Adrenal gland (tissue), 9 donors: ENCODE measurements at regions not wholly inside any gene's neighbourhood (a gene's known extent, or its start where the extent isn't known, plus 50 kb on each side); places are given as distances from the start of the nearest gene placed in this dataset.

Source experiments
- DNase-seq, 7 donors: peaks; one replicate each; pipeline ENCODE4 v3.0.0-alpha.2; 2019 to 2020
- H3K27ac ChIP-seq, 5 donors: fragments of 200-600 bp; sonication (generic) in 4 of 5; 1 replicate in 3 of 5; 2 replicates in 2 of 5; pipeline versions ENCODE4 v1.5.1 to v1.8.0; 2016 to 2020; ENCODE audit warnings: mild to moderate bottlenecking in 1 of 5
- H3K27me3 ChIP-seq: fragments of 200-600 bp; 2 replicates; pipeline ENCODE4 v1.8.0; 2021
- H3K36me3 ChIP-seq, 2 donors: fragments of 200-600 bp; replicated peaks in 1 of 2; 1 replicate in 1 of 2; 2 replicates in 1 of 2; pipeline versions ENCODE4 v1.5.1 to v1.8.0; 2018 to 2022
- H3K4me1 ChIP-seq, 2 donors: fragments of 200-600 bp; replicated peaks in 1 of 2; 1 replicate in 1 of 2; 2 replicates in 1 of 2; pipeline versions ENCODE4 v1.5.1 to v1.8.0; 2018 to 2021
- H3K4me3 ChIP-seq, 4 donors: fragments of 200-600 bp; sonication (generic) in 3 of 4; one replicate each; pipeline ENCODE4 v1.5.1; 2016 to 2018
- H3K9me3 ChIP-seq, 3 donors: fragments of 200-600 bp; sonication (generic) in 1 of 3; replicated peaks in 1 of 3; 1 replicate in 2 of 3; 2 replicates in 1 of 3; pipeline versions ENCODE4 v1.5.1 to v1.8.0; 2016 to 2021
- CTCF ChIP-seq, 6 experiments: fragments of 450-650 bp in 4 of 6; fragments of 200-600 bp in 2 of 6; sonication (generic) in 1 of 6; IDR thresholded peaks; 1 replicate in 5 of 6; 2 replicates in 1 of 6; pipeline versions ENCODE4 v1.5.1 to v1.8.0; 2016 to 2021; ENCODE audit warnings: antibody characterized with exemption in 6 of 6, mild to moderate bottlenecking in 2 of 6, moderate library complexity in 1 of 6
- POLR2A ChIP-seq, 2 donors: fragments of 450-650 bp; IDR thresholded peaks; one replicate each; pipeline ENCODE4 v1.6.1; 2017; ENCODE audit warnings: antibody characterized with exemption in 2 of 2, mild to moderate bottlenecking in 2 of 2, moderate library complexity in 1 of 2
- WGBS, 4 donors: extraction: QIAGEN DNeasy Blood & Tissue Kit in 2 of 4; methylation state at CpG; one replicate each; pipeline versions ENCODE4 v1.1.5 to v1.1.7; 2013 to 2017; 5-methylcytosine and 5-hydroxymethylcytosine counted together
- intact Hi-C, 2 donors: fragments of 100-400 bp; cut with DNase I; formaldehyde crosslinking; loops; one replicate each; pipeline versions ENCODE4 v1.14.1 to v1.15.0; 2022 to 2023
- donor health status: healthy with polysubstance abuse.
- donor health status: Bipolar disorder and iron deficiency.
- donor health status: DM: yes; HTN: yes; CAD: no.
- donor health status: DM: no; HTN: no; CAD: no.
- donor health status: DM: no; HTN: no; CAD: no.

- Histone ChIP-seq H3K9me3 (no peaks in the 10 kb centered on the region), H3K4me1 (no peaks in the 10 kb centered on the region), H3K27me3 (no peaks in the 10 kb centered on the region), H3K36me3 (no peaks in the 10 kb centered on the region), H3K4me3 (no peak overlapping the region), H3K27ac (no peak overlapping the region)
- intact Hi-C loops: no loop called here
- TF ChIP-seq POLR2A (IDR thresholded peaks at IDR 0.05): no peak
- no peak for TF ChIP-seq CTCF (IDR thresholded peaks at IDR 0.05)
- 52 to 69% (median 63%) methylated on average over 7 of the region's 7 CpGs for WGBS, 4 donors
- DNase-seq: no peak
Measured at GRCh38 chr20:60527656-60528055, 569.4 kb downstream of the CDH26 start.

GRCh38 chr20:60528141-60528540 is 569.9 kb downstream of the CDH26 start:
- DNase-seq: no peak
- no peaks in the 10 kb centered on the region for H3K27me3 ChIP-seq
- no peaks in the 10 kb centered on the region for H3K4me1 ChIP-seq
- H3K9me3 ChIP-seq: no peaks in the 10 kb centered on the region
- no peak overlapping the region for H3K27ac ChIP-seq
- 59 to 83% (median 73%) methylated on average over 5 of the region's 5 CpGs for WGBS, 4 donors
- TF ChIP-seq POLR2A (IDR thresholded peaks at IDR 0.05) (no peak), CTCF (IDR thresholded peaks at IDR 0.05) (no peak)
- no peaks in the 10 kb centered on the region for H3K36me3 ChIP-seq
- no peak overlapping the region for H3K4me3 ChIP-seq
- intact Hi-C loops: no loop called here

- WGBS, 4 donors: 67 to 79% (median 72%) methylated on average over 5 of the region's 5 CpGs
- Histone ChIP-seq H3K4me1 (no peaks in the 10 kb centered on the region), H3K27me3 (no peaks in the 10 kb centered on the region), H3K4me3 (no peak overlapping the region), H3K9me3 (no peaks in the 10 kb centered on the region), H3K27ac (no peak overlapping the region), H3K36me3 (no peaks in the 10 kb centered on the region)
- no peak for DNase-seq
- TF ChIP-seq CTCF (IDR thresholded peaks at IDR 0.05) (no peak), POLR2A (IDR thresholded peaks at IDR 0.05) (no peak)
- intact Hi-C loops: no loop called here
Measured at GRCh38 chr20:60529149-60529548, 570.9 kb downstream of the CDH26 start.

GRCh38 chr20:60535211-60535610 is 577.0 kb downstream of the CDH26 start:
- Histone ChIP-seq H3K4me3 (no peak overlapping the region), H3K9me3 (no peaks in the 10 kb centered on the region), H3K27me3 (no peaks in the 10 kb centered on the region), H3K36me3 (no peaks in the 10 kb centered on the region), H3K27ac (no peak overlapping the region), H3K4me1 (no peaks in the 10 kb centered on the region)
- WGBS, 4 donors: 49 to 70% (median 64%) methylated on average over 3 of the region's 3 CpGs
- intact Hi-C loops: no loop called here
- TF ChIP-seq POLR2A (IDR thresholded peaks at IDR 0.05) (no peak), CTCF (IDR thresholded peaks at IDR 0.05) (no peak)
- DNase-seq: no peak
